GM23338 (cell line): ENCODE measurements at regions not wholly inside any gene's neighbourhood (a gene's known extent, or its start where the extent isn't known, plus 50 kb on each side); places are given as distances from the start of the nearest gene placed in this dataset.

Source experiments
- CREB1 ChIP-seq: fragments of 250-450 bp; sonication (Bioruptor Pico); IDR thresholded peaks from 2 replicates; pipeline ENCODE4 v1.5.0; 2020; ENCODE audit warnings: low read depth, mild to moderate bottlenecking, moderate library complexity
- EZH2 ChIP-seq: fragments of 200-600 bp; sonication (generic); IDR thresholded peaks from one replicate; pipeline ENCODE4 v1.8.0; 2017; ENCODE audit warnings: antibody characterized with exemption, mild to moderate bottlenecking, low read depth; ENCODE audit not compliant: unreplicated experiment
- JUNB ChIP-seq: IDR thresholded peaks from one replicate; pipeline ENCODE4 v1.6.1; 2016; ENCODE audit warnings: antibody characterized with exemption; ENCODE audit not compliant: unreplicated experiment
- ZNF114 ChIP-seq: fragments of 250-450 bp; sonication (Bioruptor Pico); IDR thresholded peaks from 2 replicates; pipeline ENCODE4 v1.5.0; 2020; ENCODE audit warnings: mild to moderate bottlenecking, moderate library complexity
- ZNF331 ChIP-seq: fragments of 250-450 bp; sonication (Bioruptor Pico); IDR thresholded peaks from 2 replicates; pipeline ENCODE4 v1.5.0; 2020; ENCODE audit warnings: low read depth, mild to moderate bottlenecking, moderate library complexity
- TF ChIP-seq, protein P1 (sequence below), 2 experiments: fragments of 200-600 bp in 1 of 2; sonication (generic) in 1 of 2; conservative IDR thresholded peaks; 2 replicates each; pipeline versions ENCODE4 v1.5.1 to v1.6.1; 2016 to 2017; ENCODE audit warnings: antibody characterized with exemption in 2 of 2, low read depth in 2 of 2, mild to moderate bottlenecking in 2 of 2, moderate library complexity in 1 of 2

DNA sequence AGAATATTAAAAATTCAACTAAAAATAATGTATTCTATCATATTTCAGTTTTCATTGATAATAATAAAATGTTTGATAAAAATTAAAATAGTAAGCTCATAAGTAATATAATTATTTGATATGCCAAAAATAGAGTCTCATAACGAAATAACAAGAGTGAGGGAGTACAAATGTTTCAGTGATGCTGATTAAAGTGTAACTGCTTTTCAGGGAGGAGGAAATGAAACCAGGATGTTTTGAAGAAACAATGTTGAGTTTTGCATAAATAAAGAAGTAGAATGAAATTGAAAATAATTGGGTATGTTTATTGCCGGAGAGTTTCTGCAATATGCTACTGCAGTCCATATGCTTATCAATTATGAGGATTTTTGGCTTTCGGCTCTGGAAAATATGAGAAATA lies 1159.8 kb upstream of the ADGRL2 start:
- TF ChIP-seq CREB1 (CRISPR knock-in tag) = no peak
- no peak for TF ChIP-seq EZH2
- TF ChIP-seq, protein P1, sequence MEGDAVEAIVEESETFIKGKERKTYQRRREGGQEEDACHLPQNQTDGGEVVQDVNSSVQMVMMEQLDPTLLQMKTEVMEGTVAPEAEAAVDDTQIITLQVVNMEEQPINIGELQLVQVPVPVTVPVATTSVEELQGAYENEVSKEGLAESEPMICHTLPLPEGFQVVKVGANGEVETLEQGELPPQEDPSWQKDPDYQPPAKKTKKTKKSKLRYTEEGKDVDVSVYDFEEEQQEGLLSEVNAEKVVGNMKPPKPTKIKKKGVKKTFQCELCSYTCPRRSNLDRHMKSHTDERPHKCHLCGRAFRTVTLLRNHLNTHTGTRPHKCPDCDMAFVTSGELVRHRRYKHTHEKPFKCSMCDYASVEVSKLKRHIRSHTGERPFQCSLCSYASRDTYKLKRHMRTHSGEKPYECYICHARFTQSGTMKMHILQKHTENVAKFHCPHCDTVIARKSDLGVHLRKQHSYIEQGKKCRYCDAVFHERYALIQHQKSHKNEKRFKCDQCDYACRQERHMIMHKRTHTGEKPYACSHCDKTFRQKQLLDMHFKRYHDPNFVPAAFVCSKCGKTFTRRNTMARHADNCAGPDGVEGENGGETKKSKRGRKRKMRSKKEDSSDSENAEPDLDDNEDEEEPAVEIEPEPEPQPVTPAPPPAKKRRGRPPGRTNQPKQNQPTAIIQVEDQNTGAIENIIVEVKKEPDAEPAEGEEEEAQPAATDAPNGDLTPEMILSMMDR (conservative IDR thresholded peaks at IDR 0.05; ENCODE audit: low read depth in 2 of 2) = no peak
- no peak for TF ChIP-seq JUNB
- TF ChIP-seq ZNF114 (CRISPR knock-in tag) = no peak
- no peak for TF ChIP-seq ZNF331 (CRISPR knock-in tag)
